Esophagus muscularis mucosa (tissue), 4 donors: ENCODE measurements at regions not wholly inside any gene's neighbourhood (a gene's known extent, or its start where the extent isn't known, plus 50 kb on each side); places are given as distances from the start of the nearest gene placed in this dataset.
"Not testable (repeated sequence)": the region's sequence is repeated elsewhere in the genome, so short reads cannot be mapped to it uniquely, and the experiment has no call there.

Experiments used
- DNase-seq: peaks from one replicate; pipeline ENCODE4 v3.0.0-alpha.2; 2017; ENCODE audit errors: extremely low spot score
- H3K27ac ChIP-seq, 4 donors: fragments of 200-600 bp; sonication (generic); replicated peaks in 1 of 4; 1 replicate in 3 of 4; 2 replicates in 1 of 4; pipeline ENCODE4 v1.5.1; 2016 to 2019; ENCODE audit warnings: mild to moderate bottlenecking in 1 of 4
- H3K27me3 ChIP-seq, 4 donors: fragments of 200-600 bp; sonication (generic); one replicate each; pipeline versions ENCODE4 v1.5.1 to v1.6.0; 2016 to 2019
- H3K36me3 ChIP-seq, 4 donors: fragments of 200-600 bp; sonication (generic); one replicate each; pipeline ENCODE4 v1.5.1; 2016 to 2019
- H3K4me1 ChIP-seq, 4 donors: fragments of 200-600 bp; sonication (generic); one replicate each; pipeline ENCODE4 v1.5.1; 2016 to 2019
- H3K4me3 ChIP-seq, 4 donors: fragments of 200-600 bp; sonication (generic); 1 replicate in 2 of 4; 2 replicates in 2 of 4; pipeline ENCODE4 v1.5.1; 2016 to 2019; ENCODE audit warnings: mild to moderate bottlenecking in 4 of 4, moderate library complexity in 1 of 4
- H3K9me3 ChIP-seq, 4 donors: fragments of 200-600 bp; sonication (generic); 1 replicate in 3 of 4; 2 replicates in 1 of 4; pipeline ENCODE4 v1.5.1; 2016 to 2019
- CTCF ChIP-seq, 3 experiments: fragments of 200-600 bp in 2 of 3; fragments of 450-650 bp in 1 of 3; sonication (generic) in 2 of 3; IDR thresholded peaks; one replicate each; pipeline ENCODE4 v1.5.1; 2017 to 2019; ENCODE audit warnings: antibody characterized with exemption in 3 of 3, mild to moderate bottlenecking in 2 of 3, moderate library complexity in 1 of 3
- EP300 ChIP-seq: sonication (generic); formaldehyde crosslinking; IDR thresholded peaks from one replicate; pipeline ENCODE4 v1.6.1; 2017; ENCODE audit warnings: antibody characterized with exemption
- POLR2A ChIP-seq: fragments of 450-650 bp; IDR thresholded peaks from one replicate; pipeline ENCODE4 v1.6.1; 2017; ENCODE audit warnings: antibody characterized with exemption, moderate library complexity, mild to moderate bottlenecking, low read depth
- POLR2AphosphoS5 ChIP-seq, 2 donors: sonication (generic); formaldehyde crosslinking; IDR thresholded peaks; one replicate each; pipeline ENCODE4 v1.6.1; 2017; ENCODE audit warnings: antibody characterized with exemption in 2 of 2
- WGBS: methylation state at CpG from one replicate; pipeline ENCODE4 v1.1.5; 2018; 5-methylcytosine and 5-hydroxymethylcytosine counted together
- intact Hi-C: fragments of 100-400 bp; cut with DNase I; formaldehyde crosslinking; loops from one replicate; pipeline ENCODE4 v1.15.1; 2023

DNA sequence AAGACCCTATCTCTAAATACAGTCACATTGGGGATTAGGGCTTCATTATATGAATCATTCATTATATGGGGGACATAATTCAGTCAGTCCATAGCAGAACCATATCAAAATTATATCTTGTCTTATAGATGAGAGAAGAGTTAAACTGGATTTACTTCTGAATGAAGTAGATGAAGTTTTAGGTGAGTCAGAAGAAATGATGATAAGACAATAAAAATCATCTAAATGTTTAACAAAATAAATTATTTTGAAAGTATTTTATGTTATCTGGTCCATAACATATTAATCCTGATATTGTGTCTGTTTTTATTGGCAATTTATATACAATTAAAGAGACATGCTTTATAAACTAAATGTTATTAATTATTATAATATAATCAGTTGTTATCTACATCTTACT is 76.9 kb upstream of the EFCAB3 start:
- no peaks in the 10 kb centered on the region for H3K4me1 ChIP-seq
- no peaks in the 10 kb centered on the region for H3K36me3 ChIP-seq
- H3K4me3 ChIP-seq = no peak overlapping the region
- no peaks in the 10 kb centered on the region for H3K27me3 ChIP-seq
- DNase-seq = no peak
- intact Hi-C loops = no loop called here
- H3K27ac ChIP-seq = no peak overlapping the region
- peaks cover 0 to 10% (median 3%) of the 10 kb centered on the region in 4 donors for H3K9me3 ChIP-seq
- TF ChIP-seq EP300 (no peak), CTCF (IDR thresholded peaks at IDR 0.05) (no peak), POLR2A (no peak), POLR2AphosphoS5 (IDR thresholded peaks at IDR 0.05) (no peak)

GRCh38 chr17:62300697-62301096 is 79.7 kb upstream of the EFCAB3 start:
- Histone ChIP-seq H3K4me1 (no peaks in the 10 kb centered on the region), H3K27ac (no peak overlapping the region), H3K27me3 (no peaks in the 10 kb centered on the region), H3K4me3 (no peak overlapping the region), H3K9me3 (peaks cover 0 to 10% (median 3%) of the 10 kb centered on the region in 4 donors), H3K36me3 (no peaks in the 10 kb centered on the region)
- TF ChIP-seq POLR2A = no peak
- no peak for TF ChIP-seq EP300
- no peak for TF ChIP-seq POLR2AphosphoS5 (IDR thresholded peaks at IDR 0.05)
- intact Hi-C loops = no loop called here
- 89% methylated on average over 4 of the region's 4 CpGs for WGBS
- no peak for DNase-seq

GRCh38 chr17:62275290-62275689 is 105.1 kb upstream of the EFCAB3 start:
- H3K4me3 ChIP-seq, H3K36me3 ChIP-seq, H3K27ac ChIP-seq, H3K27me3 ChIP-seq, intact Hi-C loops, H3K9me3 ChIP-seq, DNase-seq, H3K4me1 ChIP-seq: not testable (repeated sequence)
- WGBS = no CpG with 5 or more reads among the region's 14 CpGs

DNA sequence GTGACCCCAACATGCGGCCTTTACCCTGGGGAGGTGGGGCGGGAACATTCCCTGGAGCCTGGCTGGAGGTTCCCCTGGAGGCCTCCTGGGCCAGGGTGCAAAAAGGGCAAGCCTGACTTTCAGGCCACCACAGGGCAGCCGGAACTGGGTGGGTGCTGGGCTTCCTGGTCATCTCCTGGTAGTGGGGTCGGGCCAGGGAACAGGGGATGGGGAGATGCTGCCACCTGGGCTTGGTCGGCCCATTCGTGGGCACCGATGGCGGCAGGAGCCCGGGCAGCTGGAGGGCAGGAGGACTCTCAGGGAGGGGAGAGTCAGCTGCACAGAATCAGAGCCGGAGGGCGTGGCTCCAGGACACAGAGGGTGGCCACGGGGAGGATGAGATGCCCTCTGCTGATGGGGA is 112.0 kb upstream of the EFCAB3 start:
- H3K4me1 ChIP-seq, H3K27ac ChIP-seq, H3K9me3 ChIP-seq, H3K36me3 ChIP-seq, H3K4me3 ChIP-seq, H3K27me3 ChIP-seq, intact Hi-C loops, DNase-seq: not testable (repeated sequence)
- WGBS = no CpG with 5 or more reads among the region's 12 CpGs

GRCh38 chr17:62264974-62265373 is 115.4 kb upstream of the EFCAB3 start:
- H3K9me3 ChIP-seq, H3K27ac ChIP-seq, H3K4me3 ChIP-seq, H3K4me1 ChIP-seq, DNase-seq, H3K27me3 ChIP-seq, H3K36me3 ChIP-seq, intact Hi-C loops: not testable (repeated sequence)
- no CpG with 5 or more reads among the region's 15 CpGs for WGBS

DNA sequence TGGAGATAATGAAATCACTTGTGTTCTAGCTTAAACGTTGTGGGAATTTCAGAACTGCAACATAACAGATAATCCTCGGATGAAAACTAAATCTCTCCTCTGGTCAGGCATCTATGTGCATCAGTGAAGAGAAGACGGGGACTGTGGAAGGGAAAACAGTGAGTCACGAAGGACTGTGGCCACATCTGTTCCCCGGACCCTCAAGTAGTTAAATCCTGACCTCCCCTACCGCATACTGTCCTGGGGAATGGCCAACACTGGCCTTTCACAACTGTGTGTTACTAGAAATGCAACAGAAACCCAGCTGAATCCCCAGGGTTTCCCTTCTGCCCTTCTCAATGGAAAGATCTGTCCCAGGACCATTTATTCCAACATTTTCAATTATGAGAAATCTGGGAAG is 124.6 kb upstream of the EFCAB3 start:
- H3K36me3 ChIP-seq, H3K4me1 ChIP-seq, intact Hi-C loops, DNase-seq, H3K9me3 ChIP-seq, H3K27me3 ChIP-seq, H3K27ac ChIP-seq, H3K4me3 ChIP-seq: not testable (repeated sequence)
- WGBS = 63% methylated on average over 6 of the region's 6 CpGs

DNA sequence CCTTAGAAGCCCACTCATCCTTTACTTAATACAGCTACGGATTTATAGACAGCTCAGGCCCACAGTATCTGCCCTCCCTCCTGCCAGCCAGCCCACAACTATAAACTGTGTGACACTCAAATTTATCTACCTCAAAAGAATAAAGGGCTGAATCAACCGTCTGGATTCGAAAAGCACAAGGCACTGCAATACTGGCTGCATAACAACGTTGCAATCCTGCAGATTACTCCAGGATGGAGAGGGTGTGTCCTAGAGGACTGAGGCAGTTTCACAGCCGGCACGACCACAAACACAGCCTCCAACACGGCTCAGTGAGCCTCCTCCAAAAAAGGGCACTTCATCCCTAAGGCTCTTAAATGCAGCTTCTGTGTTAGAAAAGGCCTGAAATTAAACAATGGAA is 138.3 kb upstream of the EFCAB3 start:
- DNase-seq, H3K27ac ChIP-seq, H3K4me3 ChIP-seq, H3K4me1 ChIP-seq, H3K27me3 ChIP-seq, H3K36me3 ChIP-seq, intact Hi-C loops, H3K9me3 ChIP-seq: not testable (repeated sequence)
- 28% methylated on average over 7 of the region's 7 CpGs for WGBS

DNA sequence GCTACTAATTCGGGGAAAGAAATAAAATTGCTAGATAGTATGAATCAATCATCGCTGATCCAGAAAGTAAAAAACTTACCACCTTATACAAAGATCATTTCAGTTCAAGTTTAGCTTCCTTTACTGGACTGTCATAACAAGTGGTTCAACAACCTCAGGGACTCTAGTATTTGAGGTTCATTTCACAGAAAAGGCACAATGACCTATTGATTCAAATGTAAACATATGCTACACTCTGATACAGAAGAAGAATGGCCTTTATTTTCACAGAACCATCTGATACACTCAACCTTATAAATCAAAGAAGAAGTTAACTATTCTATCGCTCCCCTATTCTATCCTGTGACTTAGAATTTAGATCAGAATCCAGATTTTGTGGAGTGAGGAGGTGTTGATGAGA is 140.8 kb upstream of the EFCAB3 start:
- H3K36me3 ChIP-seq, H3K4me1 ChIP-seq, H3K4me3 ChIP-seq, intact Hi-C loops, H3K27me3 ChIP-seq, H3K27ac ChIP-seq, DNase-seq, H3K9me3 ChIP-seq: not testable (repeated sequence)
- 76% methylated on average over 3 of the region's 3 CpGs for WGBS

GRCh38 chr17:62238551-62239338 is 141.6 kb upstream of the EFCAB3 start:
- intact Hi-C loops, H3K4me3 ChIP-seq, DNase-seq, H3K27ac ChIP-seq, H3K27me3 ChIP-seq, H3K9me3 ChIP-seq, H3K4me1 ChIP-seq, H3K36me3 ChIP-seq: not testable (repeated sequence)
- 46% methylated on average over 6 of the region's 6 CpGs for WGBS

DNA sequence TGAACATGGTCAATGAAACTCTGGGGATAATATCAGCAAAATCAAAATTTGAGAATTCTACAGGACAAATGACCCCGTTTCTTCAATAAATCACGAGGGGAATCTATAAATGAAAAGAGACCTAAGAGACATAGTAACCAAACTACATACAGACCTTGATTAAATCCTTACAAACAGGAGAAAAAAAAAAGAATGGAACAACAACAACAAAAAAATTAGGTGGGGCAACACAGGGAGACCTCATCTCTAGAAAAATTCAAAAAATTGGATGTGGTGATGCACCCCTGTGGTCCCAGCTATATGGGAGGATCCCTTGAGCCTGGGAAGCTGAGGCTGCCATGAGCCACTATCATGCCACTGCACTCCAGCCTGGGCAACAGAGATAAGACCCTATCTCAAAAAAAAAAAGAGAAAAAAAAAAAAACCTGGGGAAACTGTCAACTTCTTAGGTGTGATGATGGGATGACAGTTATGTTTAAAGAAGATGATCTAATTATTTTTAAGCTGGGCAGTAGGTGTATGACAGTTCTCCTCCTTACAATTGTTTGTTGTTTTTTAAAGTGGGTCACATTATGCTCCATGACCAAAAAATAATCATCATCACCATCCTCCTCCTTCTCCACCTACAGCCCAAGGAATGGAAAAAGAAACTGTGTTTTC is 146.4 kb upstream of the EFCAB3 start:
- H3K4me3 ChIP-seq, H3K4me1 ChIP-seq, intact Hi-C loops, DNase-seq, H3K36me3 ChIP-seq, H3K9me3 ChIP-seq, H3K27ac ChIP-seq, H3K27me3 ChIP-seq: not testable (repeated sequence)
- WGBS = 98% methylated on average over 2 of the region's 2 CpGs

DNA sequence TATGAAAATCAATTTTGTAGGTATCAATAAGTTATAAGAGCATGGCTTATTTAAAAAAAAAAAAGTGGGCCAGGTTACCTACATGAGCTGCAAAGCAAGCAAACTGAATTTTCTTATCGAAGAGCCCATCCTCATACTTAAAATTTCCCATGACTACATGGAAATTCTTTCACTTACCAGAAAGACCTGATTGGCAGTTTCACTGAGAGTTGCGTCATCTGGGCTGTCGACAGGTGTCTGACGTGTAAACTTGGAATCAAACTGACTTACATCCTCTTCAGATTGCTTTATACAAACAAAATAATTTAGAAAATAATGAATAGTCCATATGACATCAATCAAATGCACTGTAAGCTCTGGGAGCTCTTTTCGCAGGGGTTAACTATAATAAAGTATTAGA is 149.1 kb upstream of the EFCAB3 start:
- H3K4me1 ChIP-seq, intact Hi-C loops, H3K4me3 ChIP-seq, H3K27me3 ChIP-seq, DNase-seq, H3K27ac ChIP-seq, H3K36me3 ChIP-seq, H3K9me3 ChIP-seq: not testable (repeated sequence)
- 71% methylated on average over 4 of the region's 5 CpGs for WGBS
